Parathyroid adenoma (tissue), 2 donors: ENCODE measurements at regions not wholly inside any gene's neighbourhood (a gene's known extent, or its start where the extent isn't known, plus 50 kb on each side); places are given as distances from the start of the nearest gene placed in this dataset.
A peak's percentile ranks its signal among the peaks of the same experiment; 100 is the strongest.

Experiments
- H2AFZ ChIP-seq: fragments of 300-600 bp; sonication (generic); one replicate; pipeline ENCODE4 v1.7.0; 2017; ENCODE audit warnings: antibody characterized with exemption, mild to moderate bottlenecking
- H3K27ac ChIP-seq: fragments of 300-600 bp; sonication (generic); one replicate; pipeline ENCODE4 v1.7.0; 2017
- H3K27me3 ChIP-seq: fragments of 300-600 bp; sonication (generic); one replicate; pipeline ENCODE4 v1.7.0; 2017; ENCODE audit warnings: low read length; ENCODE audit not compliant: control insufficient read depth, insufficient read depth
- H3K36me3 ChIP-seq: fragments of 300-600 bp; sonication (generic); one replicate; pipeline ENCODE4 v1.7.0; 2017; ENCODE audit warnings: low read length; ENCODE audit not compliant: control insufficient read depth, insufficient read depth
- H3K4me1 ChIP-seq: fragments of 300-600 bp; sonication (generic); one replicate; pipeline ENCODE4 v1.7.0; 2017; ENCODE audit warnings: control low read depth
- H3K4me2 ChIP-seq: fragments of 300-600 bp; sonication (generic); one replicate; pipeline ENCODE4 v1.7.0; 2017; ENCODE audit warnings: low read length
- H3K4me3 ChIP-seq: fragments of 300-600 bp; sonication (generic); one replicate; pipeline ENCODE4 v1.7.0; 2017; ENCODE audit warnings: low read depth, low read length
- H3K79me2 ChIP-seq: fragments of 300-600 bp; sonication (generic); one replicate; pipeline ENCODE4 v1.7.0; 2017; ENCODE audit warnings: control low read depth
- H3K9ac ChIP-seq: fragments of 300-600 bp; sonication (generic); one replicate; pipeline ENCODE4 v1.7.0; 2017; ENCODE audit warnings: mild to moderate bottlenecking
- H3K9me3 ChIP-seq: fragments of 300-600 bp; sonication (generic); one replicate; pipeline ENCODE4 v1.7.0; 2017; ENCODE audit warnings: low read length; ENCODE audit not compliant: control insufficient read depth
- TF ChIP-seq, protein P1 (sequence below): fragments of 300-600 bp; sonication (generic); IDR thresholded peaks from one replicate; pipeline ENCODE4 v1.7.0; 2017; ENCODE audit warnings: antibody characterized with exemption, mild to moderate bottlenecking
- donor health status: primary hyperparathyroidism.

DNA sequence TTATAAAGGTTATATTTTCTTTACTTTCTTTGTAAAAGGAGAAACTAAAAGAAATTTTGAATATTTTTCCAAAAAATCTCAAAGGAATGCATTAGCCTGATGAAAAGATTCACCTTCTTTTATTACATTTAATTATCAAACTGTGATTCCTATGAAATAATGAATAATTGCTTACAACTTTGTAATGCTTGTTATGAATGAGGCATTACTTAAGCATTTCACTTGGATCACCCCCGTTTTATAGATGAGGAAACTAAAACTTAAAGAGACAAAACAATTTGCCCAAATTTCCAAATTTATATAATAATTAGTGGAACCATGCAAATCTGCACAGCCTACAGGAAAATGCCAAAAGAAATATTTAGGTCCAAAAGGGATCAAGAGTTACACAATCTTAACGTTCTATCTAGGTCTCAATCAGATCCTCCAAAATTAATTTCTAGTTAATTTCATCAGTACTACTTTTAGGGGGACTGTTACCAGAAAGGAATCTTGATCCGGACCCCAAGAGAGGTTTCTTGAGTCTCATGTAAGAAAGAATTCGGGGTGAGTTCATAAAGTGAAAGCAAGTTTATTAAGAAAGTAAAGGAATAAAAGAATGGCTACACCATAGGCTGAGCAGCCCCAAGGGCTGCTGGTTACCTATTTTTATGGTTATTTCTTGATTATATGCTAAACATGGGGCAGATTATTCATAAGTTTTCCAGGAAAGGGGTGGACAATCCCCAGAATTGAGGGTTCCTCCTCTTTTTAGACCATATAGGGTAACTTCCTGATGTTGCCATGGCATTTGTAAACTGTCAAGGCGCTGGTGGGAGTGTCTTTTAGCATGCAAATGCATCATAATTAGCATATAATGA, 288.0 kb downstream of the ADGB start:
- TF ChIP-seq, protein P1, sequence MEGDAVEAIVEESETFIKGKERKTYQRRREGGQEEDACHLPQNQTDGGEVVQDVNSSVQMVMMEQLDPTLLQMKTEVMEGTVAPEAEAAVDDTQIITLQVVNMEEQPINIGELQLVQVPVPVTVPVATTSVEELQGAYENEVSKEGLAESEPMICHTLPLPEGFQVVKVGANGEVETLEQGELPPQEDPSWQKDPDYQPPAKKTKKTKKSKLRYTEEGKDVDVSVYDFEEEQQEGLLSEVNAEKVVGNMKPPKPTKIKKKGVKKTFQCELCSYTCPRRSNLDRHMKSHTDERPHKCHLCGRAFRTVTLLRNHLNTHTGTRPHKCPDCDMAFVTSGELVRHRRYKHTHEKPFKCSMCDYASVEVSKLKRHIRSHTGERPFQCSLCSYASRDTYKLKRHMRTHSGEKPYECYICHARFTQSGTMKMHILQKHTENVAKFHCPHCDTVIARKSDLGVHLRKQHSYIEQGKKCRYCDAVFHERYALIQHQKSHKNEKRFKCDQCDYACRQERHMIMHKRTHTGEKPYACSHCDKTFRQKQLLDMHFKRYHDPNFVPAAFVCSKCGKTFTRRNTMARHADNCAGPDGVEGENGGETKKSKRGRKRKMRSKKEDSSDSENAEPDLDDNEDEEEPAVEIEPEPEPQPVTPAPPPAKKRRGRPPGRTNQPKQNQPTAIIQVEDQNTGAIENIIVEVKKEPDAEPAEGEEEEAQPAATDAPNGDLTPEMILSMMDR: no peak
- Histone ChIP-seq H3K79me2 (no peaks in the 10 kb centered on the region), H2AFZ (no peak overlapping the region), H3K4me2 (no peak overlapping the region), H3K9ac (no peak overlapping the region), H3K27me3 (no peaks in the 10 kb centered on the region), H3K27ac (peak overlapping the region; percentile 3), H3K9me3 (no peaks in the 10 kb centered on the region), H3K36me3 (no peaks in the 10 kb centered on the region), H3K4me1 (peaks cover 69% of the 10 kb centered on the region), H3K4me3 (no peak overlapping the region)

DNA sequence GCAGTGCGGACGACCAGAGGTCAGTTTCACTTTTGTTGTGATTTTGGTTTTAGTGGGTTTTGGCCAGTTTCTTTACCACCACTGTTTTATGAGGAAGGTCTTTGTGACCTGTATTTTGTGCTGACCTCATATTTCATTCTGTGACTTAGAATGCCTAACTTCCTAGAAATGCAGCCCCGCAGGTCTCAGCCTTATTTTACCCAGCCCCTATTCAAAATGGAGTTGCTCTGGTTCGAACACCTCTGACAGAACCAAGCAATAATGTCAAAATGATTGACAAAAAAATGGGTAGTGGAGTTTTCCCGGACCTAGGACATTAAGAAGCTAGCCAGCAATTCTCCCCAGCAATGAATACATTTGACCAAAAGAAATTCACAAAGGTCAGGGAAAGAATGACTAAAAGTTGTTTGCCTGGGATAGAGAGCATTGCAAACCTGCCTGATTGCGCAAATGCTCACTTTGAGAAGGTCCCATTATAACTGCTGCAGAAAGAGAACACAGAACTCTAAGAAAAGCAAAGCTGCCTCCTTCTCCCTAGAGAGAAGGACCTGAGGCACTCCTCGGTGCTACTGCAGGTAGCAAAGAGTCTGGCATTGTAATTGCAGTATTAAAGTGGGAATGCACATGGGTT, 288.8 kb downstream of the ADGB start:
- Histone ChIP-seq H3K4me1 (peaks cover 69% of the 10 kb centered on the region), H3K4me3 (no peak overlapping the region), H3K36me3 (no peaks in the 10 kb centered on the region), H3K27me3 (no peaks in the 10 kb centered on the region), H2AFZ (peak overlapping the region; percentile 17), H3K27ac (peak overlapping the region; percentile 3), H3K4me2 (no peak overlapping the region), H3K9ac (no peak overlapping the region), H3K9me3 (no peaks in the 10 kb centered on the region), H3K79me2 (no peaks in the 10 kb centered on the region)
- TF ChIP-seq, protein P1: no peak

DNA sequence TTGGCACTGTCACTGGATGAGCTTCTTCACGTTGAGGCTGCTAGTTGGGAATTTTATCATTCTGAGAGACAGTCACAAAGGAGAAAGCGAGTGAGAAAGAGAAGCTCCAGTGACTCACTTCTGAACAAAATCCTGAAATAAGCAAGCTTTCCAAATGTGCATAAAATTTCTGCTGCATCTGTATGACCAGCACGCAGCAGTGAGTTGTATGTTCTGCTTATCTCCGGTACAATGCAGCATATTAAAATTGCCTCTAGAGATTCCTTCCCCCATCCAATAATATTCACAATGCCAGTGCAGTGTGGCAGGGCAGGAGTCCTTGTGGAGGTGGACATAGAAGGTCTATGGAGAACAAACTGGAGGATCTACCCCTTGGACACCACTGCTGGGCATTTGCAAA, 290.5 kb downstream of the ADGB start:
- Histone ChIP-seq H3K4me3 (no peak overlapping the region), H3K4me2 (no peak overlapping the region), H3K4me1 (peaks cover 67% of the 10 kb centered on the region), H2AFZ (peak overlapping the region; percentile 81), H3K27ac (peak overlapping the region; percentile 73), H3K9ac (no peak overlapping the region), H3K79me2 (no peaks in the 10 kb centered on the region), H3K9me3 (no peaks in the 10 kb centered on the region), H3K36me3 (no peaks in the 10 kb centered on the region), H3K27me3 (no peaks in the 10 kb centered on the region)
- TF ChIP-seq, protein P1: no peak

DNA sequence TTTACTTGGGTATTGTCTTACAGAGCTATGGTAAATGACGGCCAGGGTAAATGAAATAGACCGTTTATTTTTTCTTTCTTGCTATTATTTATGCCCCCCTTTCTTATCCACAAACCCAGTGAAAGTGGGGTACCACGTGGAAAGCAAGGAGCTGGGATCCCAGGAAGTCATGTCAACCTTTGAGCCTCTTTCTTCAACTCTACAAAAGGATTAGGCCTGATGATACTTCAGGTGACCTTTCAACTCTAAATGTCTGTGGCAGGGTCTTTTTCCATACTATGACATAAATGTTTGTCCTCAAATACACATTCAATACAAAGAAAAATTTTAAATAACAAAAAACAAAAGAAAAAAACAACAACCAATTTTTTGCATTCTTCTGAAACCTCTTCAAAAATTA, 291.4 kb downstream of the ADGB start:
- no peak overlapping the region for H3K4me2 ChIP-seq
- TF ChIP-seq, protein P1: no peak
- no peak overlapping the region for H3K9ac ChIP-seq
- peak overlapping the region; percentile 88 for H3K27ac ChIP-seq
- H3K9me3 ChIP-seq: no peaks in the 10 kb centered on the region
- H3K36me3 ChIP-seq: no peaks in the 10 kb centered on the region
- H3K4me1 ChIP-seq: peaks cover 69% of the 10 kb centered on the region
- no peaks in the 10 kb centered on the region for H3K27me3 ChIP-seq
- no peak overlapping the region for H3K4me3 ChIP-seq
- no peaks in the 10 kb centered on the region for H3K79me2 ChIP-seq
- no peak overlapping the region for H2AFZ ChIP-seq
